ENCODE measurements at regions not wholly inside any gene's neighbourhood (a gene's known extent, or its start where the extent isn't known, plus 50 kb on each side); places are given as distances from the start of the nearest gene placed in this dataset.
"Not testable (repeated sequence)": the region's sequence is repeated elsewhere in the genome, so short reads cannot be mapped to it uniquely, and the experiment has no call there.

- DNase-seq = no peak
Measured at GRCh38 chr4:67328393-67328792, 216.9 kb downstream of the CENPC start.

- DNase-seq = no peak
Measured at GRCh38 chr4:67328018-67328278, 217.4 kb downstream of the CENPC start.

GRCh38 chr4:67327245-67328017 is 217.9 kb downstream of the CENPC start:
- peak; percentile 57 for DNase-seq

GRCh38 chr4:67325791-67326190 is 219.5 kb downstream of the CENPC start:
- no peak for DNase-seq

- no peak for DNase-seq
Measured at GRCh38 chr4:67320645-67321044, 224.7 kb downstream of the CENPC start.

- not testable (repeated sequence) for DNase-seq
Measured at GRCh38 chr4:67319607-67320006, 225.7 kb downstream of the CENPC start.

GRCh38 chr4:67300497-67301185 is 244.7 kb downstream of the CENPC start:
- not testable (repeated sequence) for DNase-seq

- DNase-seq = no peak
Measured at GRCh38 chr4:67292636-67293035, 252.7 kb downstream of the CENPC start.

GRCh38 chr4:67292045-67292444 is 253.3 kb downstream of the CENPC start:
- DNase-seq = no peak

GRCh38 chr4:67291644-67292043 is 253.7 kb downstream of the CENPC start:
- DNase-seq = no peak

GRCh38 chr4:67288964-67289363 is 256.3 kb downstream of the CENPC start:
- DNase-seq = peak; percentile 32

GRCh38 chr4:67286724-67287123 is 258.6 kb downstream of the CENPC start:
- DNase-seq = no peak

GRCh38 chr4:67282749-67283148 is 262.6 kb downstream of the CENPC start:
- DNase-seq = no peak

- DNase-seq = no peak
Measured at GRCh38 chr4:67275179-67275750, 270.0 kb downstream of the CENPC start.

- DNase-seq = not testable (repeated sequence)
Measured at GRCh38 chr4:67274671-67275070, 270.6 kb downstream of the CENPC start.

- no peak for DNase-seq
Measured at GRCh38 chr4:67273666-67274065, 271.6 kb downstream of the CENPC start.

GRCh38 chr4:67261971-67262370 is 283.3 kb downstream of the CENPC start:
- no peak for DNase-seq

GRCh38 chr4:67256388-67257043 is 288.8 kb downstream of the CENPC start:
- DNase-seq = no peak

- no peak for DNase-seq
Measured at GRCh38 chr4:67250131-67250896, 295.0 kb downstream of the CENPC start.

GRCh38 chr4:67236788-67237187 is 308.5 kb downstream of the CENPC start:
- DNase-seq = no peak

GRCh38 chr4:67236318-67236717 is 309.0 kb downstream of the CENPC start:
- no peak for DNase-seq

- no peak for DNase-seq
Measured at GRCh38 chr4:67234296-67234695, 311.0 kb downstream of the CENPC start.

GRCh38 chr4:67229148-67229547 is 316.2 kb downstream of the CENPC start:
- no peak for DNase-seq
